Prostate gland (tissue), 2 donors: ENCODE measurements at regions not wholly inside any gene's neighbourhood (a gene's known extent, or its start where the extent isn't known, plus 50 kb on each side); places are given as distances from the start of the nearest gene placed in this dataset.
"Not testable (repeated sequence)": the region's sequence is repeated elsewhere in the genome, so short reads cannot be mapped to it uniquely, and the experiment has no call there.

Source experiments
- DNase-seq: peaks from one replicate; pipeline ENCODE4 v3.0.0-alpha.2; 2019; ENCODE audit warnings: low spot score
- H3K27ac ChIP-seq, 2 donors: fragments of 200-600 bp; sonication (generic); 2 replicates each; pipeline ENCODE4 v1.5.1; 2017 to 2019
- H3K27me3 ChIP-seq: fragments of 200-600 bp; sonication (generic); replicated peaks from 2 replicates; pipeline ENCODE4 v1.5.1; 2019; ENCODE audit not compliant: insufficient read depth
- H3K36me3 ChIP-seq, 2 donors: fragments of 200-600 bp; sonication (generic); 1 replicate in 1 of 2; 2 replicates in 1 of 2; pipeline versions ENCODE4 v1.5.1 to v1.8.1; 2017 to 2019
- H3K4me1 ChIP-seq: fragments of 200-600 bp; sonication (generic); replicated peaks from 2 replicates; pipeline ENCODE4 v1.5.1; 2019
- H3K4me3 ChIP-seq, 2 donors: fragments of 200-600 bp; sonication (generic); 2 replicates each; pipeline ENCODE4 v1.5.1; 2017 to 2019
- H3K9me3 ChIP-seq: fragments of 200-600 bp; sonication (generic); 2 replicates; pipeline ENCODE4 v1.5.1; 2017
- CTCF ChIP-seq, 4 experiments: fragments of 200-600 bp in 2 of 4; fragments of 450-650 bp in 2 of 4; sonication (generic) in 2 of 4; IDR thresholded peaks; 1 replicate in 3 of 4; 2 replicates in 1 of 4; pipeline ENCODE4 v1.5.1; 2016 to 2019; ENCODE audit warnings: antibody characterized with exemption in 4 of 4, mild to moderate bottlenecking in 2 of 4, moderate library complexity in 2 of 4
- POLR2A ChIP-seq: fragments of 450-650 bp; IDR thresholded peaks from one replicate; pipeline ENCODE4 v1.6.1; 2016; ENCODE audit warnings: antibody characterized with exemption, mild to moderate bottlenecking
- POLR2AphosphoS5 ChIP-seq: sonication (generic); formaldehyde crosslinking; IDR thresholded peaks from one replicate; pipeline ENCODE4 v1.6.1; 2017; ENCODE audit warnings: antibody characterized with exemption
- WGBS: methylation state at CpG from one replicate; pipeline ENCODE4 v1.1.5; 2018; 5-methylcytosine and 5-hydroxymethylcytosine counted together
- intact Hi-C: fragments of 100-400 bp; cut with DNase I; formaldehyde crosslinking; loops from one replicate; pipeline ENCODE4 v1.14.2; 2022

GRCh38 chr2:83970217-83970929 is 488.7 kb downstream of the SUCLG1 start:
- TF ChIP-seq CTCF (IDR thresholded peaks at IDR 0.05) (no peak), POLR2AphosphoS5 (no peak), POLR2A (no peak)
- Histone ChIP-seq H3K27ac (no peak overlapping the region), H3K4me3 (no peak overlapping the region), H3K9me3 (no peaks in the 10 kb centered on the region), H3K4me1 (no peaks in the 10 kb centered on the region), H3K36me3 (no peaks in the 10 kb centered on the region), H3K27me3 (no peaks in the 10 kb centered on the region)
- intact Hi-C loops = no loop called here
- 89% methylated on average over 4 of the region's 4 CpGs for WGBS
- no peak for DNase-seq

GRCh38 chr2:83969085-83969484 is 490.0 kb downstream of the SUCLG1 start:
- H3K27me3 ChIP-seq = no peaks in the 10 kb centered on the region
- H3K4me1 ChIP-seq = no peaks in the 10 kb centered on the region
- H3K4me3 ChIP-seq = no peak overlapping the region
- TF ChIP-seq POLR2AphosphoS5 (no peak), POLR2A (no peak), CTCF (IDR thresholded peaks at IDR 0.05) (no peak)
- H3K36me3 ChIP-seq = no peaks in the 10 kb centered on the region
- no peak overlapping the region for H3K27ac ChIP-seq
- 96% methylated on average over 3 of the region's 3 CpGs for WGBS
- H3K9me3 ChIP-seq = no peaks in the 10 kb centered on the region
- DNase-seq = no peak
- intact Hi-C loops = no loop called here

- WGBS = 58% methylated on average over 2 of the region's 2 CpGs
- H3K4me3 ChIP-seq = no peak overlapping the region
- no peak overlapping the region for H3K27ac ChIP-seq
- intact Hi-C loops = no loop called here
- no peaks in the 10 kb centered on the region for H3K36me3 ChIP-seq
- no peaks in the 10 kb centered on the region for H3K4me1 ChIP-seq
- no peak for DNase-seq
- no peaks in the 10 kb centered on the region for H3K9me3 ChIP-seq
- H3K27me3 ChIP-seq = no peaks in the 10 kb centered on the region
- TF ChIP-seq POLR2A (no peak), CTCF (IDR thresholded peaks at IDR 0.05) (no peak), POLR2AphosphoS5 (no peak)
Observed at GRCh38 chr2:83967854-83968253, 491.2 kb downstream of the SUCLG1 start.

- H3K36me3 ChIP-seq, H3K27ac ChIP-seq, H3K4me3 ChIP-seq, H3K9me3 ChIP-seq, DNase-seq, intact Hi-C loops, H3K4me1 ChIP-seq, H3K27me3 ChIP-seq: not testable (repeated sequence)
- WGBS = 100% methylated on average over 3 of the region's 3 CpGs
Observed at GRCh38 chr2:83966946-83967345, 492.1 kb downstream of the SUCLG1 start.

GRCh38 chr2:83961512-83961911 is 497.6 kb downstream of the SUCLG1 start:
- no peaks in the 10 kb centered on the region for H3K4me1 ChIP-seq
- no peaks in the 10 kb centered on the region for H3K27me3 ChIP-seq
- intact Hi-C loops = no loop called here
- DNase-seq = no peak
- 89% methylated on average over 7 of the region's 7 CpGs for WGBS
- H3K36me3 ChIP-seq = no peaks in the 10 kb centered on the region
- no peak overlapping the region for H3K27ac ChIP-seq
- TF ChIP-seq POLR2A = no peak
- no peak for TF ChIP-seq CTCF (IDR thresholded peaks at IDR 0.05)
- no peaks in the 10 kb centered on the region for H3K9me3 ChIP-seq
- no peak overlapping the region for H3K4me3 ChIP-seq
